Natural killer cell (primary cell): ENCODE measurements at regions not wholly inside any gene's neighbourhood (a gene's known extent, or its start where the extent isn't known, plus 50 kb on each side); places are given as distances from the start of the nearest gene placed in this dataset.

Source experiments
- ATAC-seq, 3 donors: fragments of 150-1000 bp in 2 of 3; fragments of 200-7000 bp in 1 of 3; cut with Tn5 transposase; 1 replicate in 1 of 3; 2 replicates in 2 of 3; pipeline ENCODE4 v1.10.0; 2021; ENCODE audit warnings: mild to moderate bottlenecking in 2 of 3, moderate library complexity in 2 of 3
- DNase-seq, 2 donors: peaks; one replicate each; pipeline versions ENCODE4 v3.0.0 to v3.0.0-alpha.2; 2013 to 2021; ENCODE audit warnings: mixed read lengths in 1 of 2
- H3K27ac ChIP-seq: one replicate; pipeline ENCODE4 v1.5.1; 2013; ENCODE audit warnings: mild to moderate bottlenecking, low read length
- H3K27me3 ChIP-seq: one replicate; pipeline ENCODE4 v1.6.1; 2013; ENCODE audit warnings: low read length; ENCODE audit not compliant: control insufficient read depth, insufficient read depth
- H3K36me3 ChIP-seq: one replicate; pipeline ENCODE4 v1.6.1; 2013; ENCODE audit warnings: low read length; ENCODE audit not compliant: control insufficient read depth, insufficient read depth
- H3K4me1 ChIP-seq: one replicate; pipeline ENCODE4 v1.6.1; 2013; ENCODE audit warnings: low read length; ENCODE audit not compliant: control insufficient read depth, insufficient read depth
- H3K4me3 ChIP-seq: one replicate; pipeline ENCODE4 v1.5.1; 2013; ENCODE audit warnings: low read length
- H3K9me3 ChIP-seq: one replicate; pipeline ENCODE4 v1.6.1; 2013; ENCODE audit warnings: low read length; ENCODE audit not compliant: control insufficient read depth, insufficient read depth
- H3K27ac Mint-ChIP-seq, 2 donors: one replicate each; pipeline ENCODE4 v1.8.0; 2022; ENCODE audit warnings: mild to moderate bottlenecking in 2 of 2, mixed read lengths in 2 of 2, moderate library complexity in 1 of 2
- H3K27me3 Mint-ChIP-seq, 2 donors: one replicate each; pipeline ENCODE4 v1.8.0; 2022; ENCODE audit warnings: low read depth in 2 of 2, mixed read lengths in 2 of 2
- H3K36me3 Mint-ChIP-seq: one replicate; pipeline ENCODE4 v1.8.0; 2022; ENCODE audit warnings: mixed read lengths
- H3K4me1 Mint-ChIP-seq, 2 donors: one replicate each; pipeline ENCODE4 v1.8.0; 2022; ENCODE audit warnings: mixed read lengths in 2 of 2
- H3K4me3 Mint-ChIP-seq: one replicate; pipeline ENCODE4 v1.8.0; 2022; ENCODE audit warnings: mild to moderate bottlenecking, moderate library complexity, mixed read lengths
- H3K9me3 Mint-ChIP-seq, 2 donors: one replicate each; pipeline ENCODE4 v1.8.0; 2022; ENCODE audit warnings: mixed read lengths in 2 of 2
- CTCF ChIP-seq: fragments of 200-600 bp; IDR thresholded peaks from one replicate; pipeline ENCODE4 v1.8.0; 2022; ENCODE audit warnings: antibody characterized with exemption
- WGBS: methylation state at CpG from one replicate; pipeline ENCODE4 v1.1.7; 2013; ENCODE audit warnings: missing lambda C conversion rate; ENCODE audit not compliant: insufficient coverage; 5-methylcytosine and 5-hydroxymethylcytosine counted together
- intact Hi-C: fragments of 100-400 bp; cut with micrococcal nuclease; formaldehyde crosslinking; loops from one replicate; pipeline ENCODE4 v1.14.2; 2022

- Mint-ChIP-seq H3K36me3 (no peaks in the 10 kb centered on the region), H3K27ac (no peak overlapping the region), H3K4me3 (no peak overlapping the region), H3K4me1 (no peaks in the 10 kb centered on the region), H3K9me3 (peaks cover 10 to 14% of the 10 kb centered on the region in 2 donors), H3K27me3 (no peaks in the 10 kb centered on the region)
- Histone ChIP-seq H3K9me3 (peaks cover 13% of the 10 kb centered on the region), H3K27me3 (no peaks in the 10 kb centered on the region), H3K36me3 (no peaks in the 10 kb centered on the region), H3K27ac (no peak overlapping the region), H3K4me3 (no peak overlapping the region), H3K4me1 (no peaks in the 10 kb centered on the region)
- no peak for TF ChIP-seq CTCF
- DNase-seq (no peak), ATAC-seq (no peak)
- intact Hi-C loops: no loop called here
These were observed 1027.0 kb upstream of the ADGRL3 start for GRCh38 chr4:60173103-60173502.

- H3K36me3 Mint-ChIP-seq: no peaks in the 10 kb centered on the region
- DNase-seq: no peak
- WGBS: 87% methylated on average over 5 of the region's 5 CpGs
- no peak for TF ChIP-seq CTCF
- H3K27me3 ChIP-seq: no peaks in the 10 kb centered on the region
- no peaks in the 10 kb centered on the region for H3K4me1 Mint-ChIP-seq
- peaks cover 7 to 12% of the 10 kb centered on the region in 2 donors for H3K9me3 Mint-ChIP-seq
- intact Hi-C loops: no loop called here
- ATAC-seq: no peak
- no peak overlapping the region for H3K4me3 Mint-ChIP-seq
- H3K9me3 ChIP-seq: peaks cover 13% of the 10 kb centered on the region
- no peak overlapping the region for H3K27ac ChIP-seq
- no peak overlapping the region for H3K4me3 ChIP-seq
- no peaks in the 10 kb centered on the region for H3K4me1 ChIP-seq
- H3K27ac Mint-ChIP-seq: no peak overlapping the region
- no peaks in the 10 kb centered on the region for H3K36me3 ChIP-seq
- H3K27me3 Mint-ChIP-seq: no peaks in the 10 kb centered on the region
These were observed 1026.4 kb upstream of the ADGRL3 start for GRCh38 chr4:60173718-60174117.

GRCh38 chr4:60175241-60175640 is 1024.9 kb upstream of the ADGRL3 start:
- intact Hi-C loops: no loop called here

More at GRCh38 chr4:60175241-60175640, 1024.9 kb upstream of the ADGRL3 start:
- H3K4me3 ChIP-seq: no peak overlapping the region
- H3K27ac ChIP-seq: no peak overlapping the region
- H3K4me1 ChIP-seq: no peaks in the 10 kb centered on the region
- no peaks in the 10 kb centered on the region for H3K27me3 ChIP-seq
- no peaks in the 10 kb centered on the region for H3K36me3 Mint-ChIP-seq
- no peak for DNase-seq
- WGBS: no CpG with 5 or more reads among the region's 1 CpG
- no peak overlapping the region for H3K27ac Mint-ChIP-seq
- H3K4me1 Mint-ChIP-seq: no peaks in the 10 kb centered on the region
- no peak for ATAC-seq
- no peaks in the 10 kb centered on the region for H3K27me3 Mint-ChIP-seq
- H3K36me3 ChIP-seq: no peaks in the 10 kb centered on the region
- no peak overlapping the region for H3K4me3 Mint-ChIP-seq
- TF ChIP-seq CTCF: no peak
- H3K9me3 Mint-ChIP-seq: peaks cover 9 to 13% of the 10 kb centered on the region in 2 donors
- H3K9me3 ChIP-seq: peaks cover 13% of the 10 kb centered on the region
